NCI-H1092 treated with DMSO at 0.1 percent for 48 hours (cell line): ENCODE measurements at regions not wholly inside any gene's neighbourhood (a gene's known extent, or its start where the extent isn't known, plus 50 kb on each side); places are given as distances from the start of the nearest gene placed in this dataset.
"Not testable (repeated sequence)": the region's sequence is repeated elsewhere in the genome, so short reads cannot be mapped to it uniquely, and the experiment has no call there.

Experiments used
- DNase-seq: peaks from one replicate; lab custom pipeline; 2025; lab: John Stamatoyannopoulos, UW

DNA sequence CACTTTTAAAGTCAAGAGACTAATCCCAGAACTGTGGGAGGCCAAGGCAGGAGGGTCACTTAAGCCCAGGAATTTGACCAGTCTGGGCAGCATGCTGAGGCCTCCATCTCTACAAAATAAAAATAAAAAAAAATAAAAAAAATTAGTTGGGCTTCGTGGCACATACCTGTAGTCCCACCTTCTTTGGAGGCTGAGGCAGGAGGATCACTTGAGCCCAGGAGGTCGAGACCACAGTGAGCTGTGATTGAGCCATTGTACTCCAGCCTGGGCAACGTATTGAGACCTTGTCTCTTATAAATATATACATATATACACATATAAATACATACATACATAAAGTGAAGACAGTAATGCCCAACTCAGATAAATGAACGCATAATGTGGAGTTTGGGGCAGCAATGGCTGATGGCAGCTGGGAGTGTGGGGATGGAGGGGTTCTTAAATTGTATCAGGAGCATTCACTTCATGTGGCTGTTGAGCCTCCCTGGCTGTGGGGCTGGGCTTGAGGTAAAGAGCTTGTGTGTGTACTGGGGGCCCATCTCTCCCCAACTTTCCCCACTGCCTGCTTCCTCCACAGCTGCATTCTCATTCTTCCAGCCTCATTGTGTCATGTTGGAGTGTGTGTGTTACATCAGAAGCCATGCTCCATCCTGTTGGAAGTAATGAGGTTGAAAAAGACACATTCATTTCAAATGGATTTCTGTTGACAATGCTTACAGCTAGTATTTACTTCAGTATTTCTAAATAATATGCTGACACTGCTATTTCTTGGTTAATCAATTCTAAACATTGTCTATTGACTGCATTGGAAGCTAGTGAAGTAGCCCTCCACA is 96.5 kb upstream of the HS6ST1 start:
- DNase-seq = no peak

DNA sequence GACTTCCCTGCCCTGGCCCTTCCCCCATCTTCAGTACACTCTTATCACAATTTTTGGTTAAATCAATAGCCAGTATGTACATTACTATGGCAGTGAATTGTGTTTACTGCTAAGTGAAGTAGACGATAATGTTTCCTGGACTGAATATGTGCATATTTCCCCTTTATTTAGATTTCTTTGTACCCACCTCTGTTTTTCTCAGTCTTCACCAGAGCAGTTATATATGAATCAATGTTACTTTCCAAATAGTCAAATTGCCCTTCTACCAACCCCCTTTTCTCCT is 97.1 kb upstream of the HS6ST1 start:
- no peak for DNase-seq

GRCh38 chr2:128416109-128416785 is 97.6 kb upstream of the HS6ST1 start:
- DNase-seq = no peak

- DNase-seq = no peak
Observed at GRCh38 chr2:128416806-128417205, 98.1 kb upstream of the HS6ST1 start.

- not testable (repeated sequence) for DNase-seq
Observed at GRCh38 chr2:128417264-128417663, 98.6 kb upstream of the HS6ST1 start.

GRCh38 chr2:128420131-128420530 is 101.5 kb upstream of the HS6ST1 start:
- no peak for DNase-seq

GRCh38 chr2:128420776-128421175 is 102.1 kb upstream of the HS6ST1 start:
- no peak for DNase-seq

DNA sequence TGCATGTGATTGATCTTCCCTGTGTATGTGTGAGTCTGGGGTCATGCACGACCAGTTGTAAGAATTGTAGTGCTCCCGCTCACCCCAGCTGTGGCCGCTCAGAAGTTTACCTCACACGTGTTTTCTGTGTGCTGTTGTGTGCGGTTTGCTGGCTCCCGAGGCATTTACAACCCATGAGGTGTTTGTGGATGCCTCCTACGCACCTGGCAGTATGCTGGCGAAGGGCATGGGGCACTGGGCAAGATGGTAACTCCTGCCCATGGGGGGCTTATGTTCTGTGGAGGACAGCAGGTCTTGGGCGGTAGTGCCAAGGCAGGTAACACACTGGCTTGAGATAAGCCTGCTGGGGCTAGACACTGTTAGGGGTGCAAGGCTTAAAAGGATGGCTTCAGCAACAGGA is 102.6 kb upstream of the HS6ST1 start:
- DNase-seq = no peak

GRCh38 chr2:128421861-128422311 is 103.2 kb upstream of the HS6ST1 start:
- DNase-seq = no peak

GRCh38 chr2:128422571-128422970 is 103.9 kb upstream of the HS6ST1 start:
- DNase-seq = no peak

GRCh38 chr2:128423788-128424165 is 105.1 kb upstream of the HS6ST1 start:
- no peak for DNase-seq

- no peak for DNase-seq
Observed at GRCh38 chr2:128424406-128425171, 105.9 kb upstream of the HS6ST1 start.

GRCh38 chr2:128425216-128425615 is 106.5 kb upstream of the HS6ST1 start:
- DNase-seq = no peak

GRCh38 chr2:128425731-128426620 is 107.3 kb upstream of the HS6ST1 start:
- DNase-seq = no peak

GRCh38 chr2:128427413-128427755 is 108.7 kb upstream of the HS6ST1 start:
- DNase-seq = no peak

- no peak for DNase-seq
Observed at GRCh38 chr2:128428415-128428814, 109.7 kb upstream of the HS6ST1 start.

- no peak for DNase-seq
Observed at GRCh38 chr2:128432423-128432822, 113.8 kb upstream of the HS6ST1 start.

GRCh38 chr2:128433911-128434550 is 115.4 kb upstream of the HS6ST1 start:
- no peak for DNase-seq

- DNase-seq = no peak
Observed at GRCh38 chr2:128435576-128436478, 117.2 kb upstream of the HS6ST1 start.

DNA sequence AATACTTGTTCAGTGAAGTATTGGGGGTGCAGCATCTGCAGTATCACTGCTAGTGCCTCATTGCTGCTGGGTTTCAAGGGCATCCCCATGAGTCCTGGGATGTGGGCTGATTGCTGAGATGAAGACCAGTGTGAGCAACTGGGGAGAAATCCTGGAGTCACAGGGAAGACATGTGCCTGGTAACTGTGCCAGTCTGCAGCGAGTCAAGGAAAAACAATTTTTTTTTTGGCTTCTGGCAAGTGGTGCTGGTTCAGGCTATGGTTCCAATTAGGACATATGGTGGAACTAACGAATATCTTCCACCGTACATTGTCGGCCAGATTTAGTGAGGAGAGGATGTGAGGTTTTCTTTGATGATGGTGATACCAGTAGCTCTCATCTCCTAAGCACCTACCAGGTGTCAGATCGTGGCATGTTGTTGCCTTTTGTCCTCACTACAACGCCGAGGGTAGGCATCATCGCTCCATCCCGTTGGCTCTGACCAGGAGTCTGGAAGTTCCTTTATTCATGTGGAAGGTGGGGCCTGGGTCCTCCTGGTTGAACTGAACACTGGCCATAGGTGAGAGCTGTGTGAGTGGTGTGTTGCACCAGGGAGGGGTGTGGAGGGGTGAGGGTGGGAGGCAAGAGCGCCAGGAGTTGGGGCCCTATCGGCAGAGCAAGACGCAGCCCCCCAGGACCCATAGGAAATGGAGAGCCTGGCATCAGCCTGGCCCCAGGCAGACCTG is 118.0 kb upstream of the HS6ST1 start:
- no peak for DNase-seq
